GM23338 (cell line): ENCODE measurements at regions not wholly inside any gene's neighbourhood (a gene's known extent, or its start where the extent isn't known, plus 50 kb on each side); places are given as distances from the start of the nearest gene placed in this dataset.
A peak's percentile ranks its signal among the peaks of the same experiment; 100 is the strongest.

Source experiments
- ATAC-seq: fragments of 200-7000 bp; cut with Tn5 transposase; 3 replicates; pipeline ENCODE4 v1.9.1; 2020
- DNase-seq: peaks from one replicate; pipeline ENCODE4 v3.0.0-alpha.2; 2015; ENCODE audit warnings: low spot score
- H2AFZ ChIP-seq: fragments of 200-600 bp; sonication (generic); 2 replicates; pipeline ENCODE4 v1.8.0; 2016; ENCODE audit warnings: antibody characterized with exemption, mild to moderate bottlenecking, moderate library complexity
- H3F3A ChIP-seq: fragments of 200-600 bp; sonication (generic); replicated peaks from 2 replicates; pipeline ENCODE4 v1.8.0; 2017; ENCODE audit warnings: antibody characterized with exemption, mixed run types, low read depth
- H3K27ac ChIP-seq: fragments of 200-600 bp; sonication (generic); 2 replicates; pipeline ENCODE4 v1.6.1; 2016; ENCODE audit warnings: low read depth
- H3K27me3 ChIP-seq: fragments of 200-600 bp; sonication (generic); 2 replicates; pipeline ENCODE4 v1.8.0; 2016; ENCODE audit warnings: mild to moderate bottlenecking, mixed run types, moderate library complexity; ENCODE audit not compliant: insufficient read depth
- H3K36me3 ChIP-seq: fragments of 200-600 bp; sonication (generic); 2 replicates; pipeline ENCODE4 v1.8.0; 2016; ENCODE audit warnings: mild to moderate bottlenecking; ENCODE audit not compliant: insufficient read depth
- H3K4me1 ChIP-seq: fragments of 200-600 bp; sonication (generic); 2 replicates; pipeline ENCODE4 v1.8.0; 2016; ENCODE audit warnings: mild to moderate bottlenecking, moderate library complexity; ENCODE audit not compliant: insufficient read depth
- H3K4me2 ChIP-seq: fragments of 200-600 bp; sonication (generic); 2 replicates; pipeline ENCODE4 v1.7.1; 2017; ENCODE audit warnings: mixed run types
- H3K4me3 ChIP-seq: fragments of 200-600 bp; sonication (generic); 2 replicates; pipeline ENCODE4 v1.6.1; 2016; ENCODE audit warnings: mixed run types
- H3K79me2 ChIP-seq: fragments of 200-600 bp; sonication (generic); replicated peaks from 2 replicates; pipeline ENCODE4 v1.8.0; 2017; ENCODE audit warnings: mild to moderate bottlenecking; ENCODE audit not compliant: insufficient read depth
- H3K9me2 ChIP-seq: fragments of 200-600 bp; sonication (generic); 2 replicates; pipeline ENCODE4 v1.8.0; 2017; ENCODE audit not compliant: insufficient read depth
- H4K20me1 ChIP-seq: fragments of 200-600 bp; sonication (generic); replicated peaks from 2 replicates; pipeline ENCODE4 v1.8.0; 2017; ENCODE audit warnings: mild to moderate bottlenecking; ENCODE audit not compliant: insufficient read depth
- H3K27ac Mint-ChIP-seq: 2 replicates; pipeline ENCODE4 v1.8.0; 2020; ENCODE audit warnings: inconsistent platforms, mild to moderate bottlenecking, moderate library complexity, mixed read lengths
- H3K27me3 Mint-ChIP-seq: 3 replicates; pipeline ENCODE4 v1.8.0; 2022; ENCODE audit warnings: low read depth, mild to moderate bottlenecking, moderate library complexity, mixed read lengths, inconsistent platforms; ENCODE audit not compliant: insufficient read depth, poor library complexity
- H3K36me3 Mint-ChIP-seq: 3 replicates; pipeline ENCODE4 v1.8.0; 2021; ENCODE audit warnings: low read depth, mild to moderate bottlenecking, inconsistent platforms, moderate library complexity, mixed read lengths
- H3K4me1 Mint-ChIP-seq: 3 replicates; pipeline ENCODE4 v1.8.0; 2020; ENCODE audit warnings: mild to moderate bottlenecking, inconsistent platforms, mixed read lengths
- H3K4me3 Mint-ChIP-seq: 3 replicates; pipeline ENCODE4 v1.8.0; 2021; ENCODE audit warnings: moderate library complexity, mild to moderate bottlenecking, inconsistent platforms, mixed read lengths
- H3K9me3 Mint-ChIP-seq: 3 replicates; pipeline ENCODE4 v1.8.0; 2020; ENCODE audit warnings: moderate library complexity, mild to moderate bottlenecking, inconsistent platforms, mixed read lengths
- CREB1 ChIP-seq: fragments of 250-450 bp; sonication (Bioruptor Pico); IDR thresholded peaks from 2 replicates; pipeline ENCODE4 v1.5.0; 2020; ENCODE audit warnings: low read depth, mild to moderate bottlenecking, moderate library complexity
- EZH2 ChIP-seq: fragments of 200-600 bp; sonication (generic); IDR thresholded peaks from one replicate; pipeline ENCODE4 v1.8.0; 2017; ENCODE audit warnings: antibody characterized with exemption, mild to moderate bottlenecking, low read depth; ENCODE audit not compliant: unreplicated experiment
- EZH2phosphoT487 ChIP-seq: fragments of 200-600 bp; sonication (generic); IDR thresholded peaks from one replicate; pipeline ENCODE4 v1.8.1; 2018; ENCODE audit warnings: antibody characterized with exemption; ENCODE audit not compliant: unreplicated experiment
- JUNB ChIP-seq: IDR thresholded peaks from one replicate; pipeline ENCODE4 v1.6.1; 2016; ENCODE audit warnings: antibody characterized with exemption; ENCODE audit not compliant: unreplicated experiment
- NANOG ChIP-seq: IDR thresholded peaks from 2 replicates; pipeline ENCODE4 v1.6.1; 2016; ENCODE audit warnings: antibody characterized with exemption, borderline replicate concordance
- POLR2AphosphoS5 ChIP-seq: IDR thresholded peaks from 2 replicates; pipeline ENCODE4 v1.6.1; 2016; ENCODE audit warnings: antibody characterized with exemption, low read depth
- STAT1 ChIP-seq: IDR thresholded peaks from one replicate; pipeline ENCODE4 v1.6.1; 2016; ENCODE audit warnings: antibody characterized with exemption; ENCODE audit not compliant: unreplicated experiment
- ZNF114 ChIP-seq: fragments of 250-450 bp; sonication (Bioruptor Pico); IDR thresholded peaks from 2 replicates; pipeline ENCODE4 v1.5.0; 2020; ENCODE audit warnings: mild to moderate bottlenecking, moderate library complexity
- TF ChIP-seq, protein P1 (sequence below), 2 experiments: fragments of 200-600 bp in 1 of 2; sonication (generic) in 1 of 2; conservative IDR thresholded peaks; 2 replicates each; pipeline versions ENCODE4 v1.5.1 to v1.6.1; 2016 to 2017; ENCODE audit warnings: antibody characterized with exemption in 2 of 2, low read depth in 2 of 2, mild to moderate bottlenecking in 2 of 2, moderate library complexity in 1 of 2
- TF ChIP-seq, protein P2 (sequence below): IDR thresholded peaks from 2 replicates; pipeline ENCODE4 v1.6.1; 2016; ENCODE audit warnings: antibody characterized with exemption
- TF ChIP-seq, protein P3 (sequence below): fragments of 250-450 bp; sonication (Bioruptor Pico); IDR thresholded peaks from 2 replicates; pipeline ENCODE4 v1.5.0; 2020; ENCODE audit warnings: mild to moderate bottlenecking, moderate library complexity

DNA sequence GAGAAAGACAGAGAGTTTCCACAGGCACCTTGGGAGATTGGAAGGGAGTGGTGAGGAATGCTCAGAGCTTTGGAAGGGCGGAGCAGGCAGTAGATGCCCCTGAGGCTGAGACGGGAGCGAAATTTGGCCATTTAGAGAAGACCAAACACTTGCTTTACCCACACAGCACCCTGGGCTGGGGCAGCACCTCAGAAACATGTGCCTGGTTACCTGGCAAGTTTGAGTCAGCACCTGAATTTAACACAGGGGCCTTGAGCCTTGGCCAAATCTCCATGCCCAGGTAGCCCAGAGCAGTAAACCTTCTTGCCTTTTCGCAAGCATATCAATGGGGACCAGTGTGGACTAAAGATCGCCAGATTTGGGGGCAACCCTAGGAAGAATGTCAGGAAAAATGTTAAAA lies 111.9 kb upstream of the NFE2L3 start:
- no peak for DNase-seq
- Histone ChIP-seq H3K4me1 (no peaks in the 10 kb centered on the region), H3K36me3 (no peaks in the 10 kb centered on the region), H4K20me1 (no peaks in the 10 kb centered on the region), H3K27me3 (no peaks in the 10 kb centered on the region), H2AFZ (0 out of 2 replicates have a peak overlapping the region, but pooled peaks have one; percentile 59), H3K4me3 (no peak overlapping the region), H3K79me2 (no peaks in the 10 kb centered on the region), H3K27ac (no peak overlapping the region), H3K4me2 (no peak overlapping the region), H3F3A (no peaks in the 10 kb centered on the region), H3K9me2 (no peaks in the 10 kb centered on the region)
- no peak overlapping the region for H3K4me3 Mint-ChIP-seq
- ATAC-seq = no peak
- no peaks in the 10 kb centered on the region for H3K9me3 Mint-ChIP-seq
- no peak overlapping the region for H3K27ac Mint-ChIP-seq
- H3K4me1 Mint-ChIP-seq = peaks cover 4% of the 10 kb centered on the region; the same call in 2 of the 3 replicates
- TF ChIP-seq, protein P1, sequence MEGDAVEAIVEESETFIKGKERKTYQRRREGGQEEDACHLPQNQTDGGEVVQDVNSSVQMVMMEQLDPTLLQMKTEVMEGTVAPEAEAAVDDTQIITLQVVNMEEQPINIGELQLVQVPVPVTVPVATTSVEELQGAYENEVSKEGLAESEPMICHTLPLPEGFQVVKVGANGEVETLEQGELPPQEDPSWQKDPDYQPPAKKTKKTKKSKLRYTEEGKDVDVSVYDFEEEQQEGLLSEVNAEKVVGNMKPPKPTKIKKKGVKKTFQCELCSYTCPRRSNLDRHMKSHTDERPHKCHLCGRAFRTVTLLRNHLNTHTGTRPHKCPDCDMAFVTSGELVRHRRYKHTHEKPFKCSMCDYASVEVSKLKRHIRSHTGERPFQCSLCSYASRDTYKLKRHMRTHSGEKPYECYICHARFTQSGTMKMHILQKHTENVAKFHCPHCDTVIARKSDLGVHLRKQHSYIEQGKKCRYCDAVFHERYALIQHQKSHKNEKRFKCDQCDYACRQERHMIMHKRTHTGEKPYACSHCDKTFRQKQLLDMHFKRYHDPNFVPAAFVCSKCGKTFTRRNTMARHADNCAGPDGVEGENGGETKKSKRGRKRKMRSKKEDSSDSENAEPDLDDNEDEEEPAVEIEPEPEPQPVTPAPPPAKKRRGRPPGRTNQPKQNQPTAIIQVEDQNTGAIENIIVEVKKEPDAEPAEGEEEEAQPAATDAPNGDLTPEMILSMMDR (conservative IDR thresholded peaks at IDR 0.05; ENCODE audit: low read depth in 2 of 2) = no peak
- no peak for TF ChIP-seq CREB1 (CRISPR knock-in tag)
- no peak for TF ChIP-seq EZH2
- no peak for TF ChIP-seq POLR2AphosphoS5
- TF ChIP-seq, protein P2, sequence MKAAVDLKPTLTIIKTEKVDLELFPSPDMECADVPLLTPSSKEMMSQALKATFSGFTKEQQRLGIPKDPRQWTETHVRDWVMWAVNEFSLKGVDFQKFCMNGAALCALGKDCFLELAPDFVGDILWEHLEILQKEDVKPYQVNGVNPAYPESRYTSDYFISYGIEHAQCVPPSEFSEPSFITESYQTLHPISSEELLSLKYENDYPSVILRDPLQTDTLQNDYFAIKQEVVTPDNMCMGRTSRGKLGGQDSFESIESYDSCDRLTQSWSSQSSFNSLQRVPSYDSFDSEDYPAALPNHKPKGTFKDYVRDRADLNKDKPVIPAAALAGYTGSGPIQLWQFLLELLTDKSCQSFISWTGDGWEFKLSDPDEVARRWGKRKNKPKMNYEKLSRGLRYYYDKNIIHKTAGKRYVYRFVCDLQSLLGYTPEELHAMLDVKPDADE = no peak
- no peak for TF ChIP-seq EZH2phosphoT487
- TF ChIP-seq, protein P3, sequence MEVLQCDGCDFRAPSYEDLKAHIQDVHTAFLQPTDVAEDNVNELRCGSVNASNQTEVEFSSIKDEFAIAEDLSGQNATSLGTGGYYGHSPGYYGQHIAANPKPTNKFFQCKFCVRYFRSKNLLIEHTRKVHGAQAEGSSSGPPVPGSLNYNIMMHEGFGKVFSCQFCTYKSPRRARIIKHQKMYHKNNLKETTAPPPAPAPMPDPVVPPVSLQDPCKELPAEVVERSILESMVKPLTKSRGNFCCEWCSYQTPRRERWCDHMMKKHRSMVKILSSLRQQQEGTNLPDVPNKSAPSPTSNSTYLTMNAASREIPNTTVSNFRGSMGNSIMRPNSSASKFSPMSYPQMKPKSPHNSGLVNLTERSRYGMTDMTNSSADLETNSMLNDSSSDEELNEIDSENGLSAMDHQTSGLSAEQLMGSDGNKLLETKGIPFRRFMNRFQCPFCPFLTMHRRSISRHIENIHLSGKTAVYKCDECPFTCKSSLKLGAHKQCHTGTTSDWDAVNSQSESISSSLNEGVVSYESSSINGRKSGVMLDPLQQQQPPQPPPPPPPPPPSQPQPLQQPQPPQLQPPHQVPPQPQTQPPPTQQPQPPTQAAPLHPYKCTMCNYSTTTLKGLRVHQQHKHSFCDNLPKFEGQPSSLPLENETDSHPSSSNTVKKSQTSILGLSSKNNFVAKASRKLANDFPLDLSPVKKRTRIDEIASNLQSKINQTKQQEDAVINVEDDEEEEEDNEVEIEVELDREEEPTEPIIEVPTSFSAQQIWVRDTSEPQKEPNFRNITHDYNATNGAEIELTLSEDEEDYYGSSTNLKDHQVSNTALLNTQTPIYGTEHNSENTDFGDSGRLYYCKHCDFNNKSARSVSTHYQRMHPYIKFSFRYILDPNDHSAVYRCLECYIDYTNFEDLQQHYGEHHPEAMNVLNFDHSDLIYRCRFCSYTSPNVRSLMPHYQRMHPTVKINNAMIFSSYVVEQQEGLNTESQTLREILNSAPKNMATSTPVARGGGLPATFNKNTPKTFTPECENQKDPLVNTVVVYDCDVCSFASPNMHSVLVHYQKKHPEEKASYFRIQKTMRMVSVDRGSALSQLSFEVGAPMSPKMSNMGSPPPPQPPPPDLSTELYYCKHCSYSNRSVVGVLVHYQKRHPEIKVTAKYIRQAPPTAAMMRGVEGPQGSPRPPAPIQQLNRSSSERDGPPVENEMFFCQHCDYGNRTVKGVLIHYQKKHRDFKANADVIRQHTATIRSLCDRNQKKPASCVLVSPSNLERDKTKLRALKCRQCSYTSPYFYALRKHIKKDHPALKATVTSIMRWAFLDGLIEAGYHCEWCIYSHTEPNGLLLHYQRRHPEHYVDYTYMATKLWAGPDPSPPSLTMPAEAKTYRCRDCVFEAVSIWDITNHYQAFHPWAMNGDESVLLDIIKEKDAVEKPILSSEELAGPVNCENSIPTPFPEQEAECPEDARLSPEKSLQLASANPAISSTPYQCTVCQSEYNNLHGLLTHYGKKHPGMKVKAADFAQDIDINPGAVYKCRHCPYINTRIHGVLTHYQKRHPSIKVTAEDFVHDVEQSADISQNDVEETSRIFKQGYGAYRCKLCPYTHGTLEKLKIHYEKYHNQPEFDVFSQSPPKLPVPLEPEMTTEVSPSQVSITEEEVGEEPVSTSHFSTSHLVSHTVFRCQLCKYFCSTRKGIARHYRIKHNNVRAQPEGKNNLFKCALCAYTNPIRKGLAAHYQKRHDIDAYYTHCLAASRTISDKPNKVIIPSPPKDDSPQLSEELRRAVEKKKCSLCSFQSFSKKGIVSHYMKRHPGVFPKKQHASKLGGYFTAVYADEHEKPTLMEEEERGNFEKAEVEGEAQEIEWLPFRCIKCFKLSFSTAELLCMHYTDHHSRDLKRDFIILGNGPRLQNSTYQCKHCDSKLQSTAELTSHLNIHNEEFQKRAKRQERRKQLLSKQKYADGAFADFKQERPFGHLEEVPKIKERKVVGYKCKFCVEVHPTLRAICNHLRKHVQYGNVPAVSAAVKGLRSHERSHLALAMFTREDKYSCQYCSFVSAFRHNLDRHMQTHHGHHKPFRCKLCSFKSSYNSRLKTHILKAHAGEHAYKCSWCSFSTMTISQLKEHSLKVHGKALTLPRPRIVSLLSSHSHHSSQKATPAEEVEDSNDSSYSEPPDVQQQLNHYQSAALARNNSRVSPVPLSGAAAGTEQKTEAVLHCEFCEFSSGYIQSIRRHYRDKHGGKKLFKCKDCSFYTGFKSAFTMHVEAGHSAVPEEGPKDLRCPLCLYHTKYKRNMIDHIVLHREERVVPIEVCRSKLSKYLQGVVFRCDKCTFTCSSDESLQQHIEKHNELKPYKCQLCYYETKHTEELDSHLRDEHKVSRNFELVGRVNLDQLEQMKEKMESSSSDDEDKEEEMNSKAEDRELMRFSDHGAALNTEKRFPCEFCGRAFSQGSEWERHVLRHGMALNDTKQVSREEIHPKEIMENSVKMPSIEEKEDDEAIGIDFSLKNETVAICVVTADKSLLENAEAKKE (CRISPR knock-in tag) = no peak
- no peak for TF ChIP-seq STAT1
- no peak for TF ChIP-seq JUNB
- TF ChIP-seq NANOG = no peak
- no peak for TF ChIP-seq ZNF114 (CRISPR knock-in tag)
- no peaks in the 10 kb centered on the region for H3K36me3 Mint-ChIP-seq
- peaks cover 1% of the 10 kb centered on the region for H3K27me3 Mint-ChIP-seq
